NCI-H1930 (cell line): ENCODE measurements at regions not wholly inside any gene's neighbourhood (a gene's known extent, or its start where the extent isn't known, plus 50 kb on each side); places are given as distances from the start of the nearest gene placed in this dataset.
"Not testable (repeated sequence)": the region's sequence is repeated elsewhere in the genome, so short reads cannot be mapped to it uniquely, and the experiment has no call there.

Experiments
- DNase-seq, 2 experiments: peaks; one replicate each; lab custom pipeline; 2025; lab: John Stamatoyannopoulos, UW

DNA sequence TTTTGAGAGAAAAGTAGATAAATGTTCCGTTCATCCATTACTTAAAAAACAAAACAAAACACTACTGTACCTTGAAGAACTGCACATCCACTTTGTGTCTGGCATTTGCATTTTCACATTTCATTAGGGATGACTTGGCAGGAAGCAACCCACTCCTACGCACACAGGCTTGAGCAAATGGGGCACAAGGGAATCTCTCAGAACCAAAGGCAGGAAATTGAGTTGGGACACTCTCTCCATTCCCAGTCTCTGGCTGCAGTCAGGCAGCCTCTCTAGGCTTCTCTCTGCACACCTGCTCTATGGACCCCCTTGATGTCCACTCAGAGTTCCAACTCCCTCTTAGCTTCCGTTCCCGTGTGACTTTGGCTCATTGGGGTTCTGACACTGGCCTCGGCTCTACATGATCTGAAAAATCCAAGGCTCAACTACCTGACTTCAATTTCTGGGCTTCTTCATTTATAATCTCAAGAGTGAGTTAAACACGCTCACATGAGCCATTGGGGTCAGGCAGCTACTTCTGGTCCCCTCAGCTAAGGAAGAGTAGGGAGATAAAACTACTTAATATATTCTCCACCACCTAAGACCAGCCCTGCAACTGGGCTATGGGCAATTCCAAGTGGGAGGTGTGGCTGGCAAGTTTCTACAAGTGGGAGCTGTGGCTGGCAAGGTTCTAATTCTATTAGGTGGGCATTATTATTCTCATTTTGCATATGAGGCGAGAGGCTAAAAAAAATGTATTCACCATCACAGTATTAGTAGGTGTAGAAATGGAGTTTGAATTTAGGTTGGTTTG is 251.9 kb downstream of the SOD2 start:
- DNase-seq, result no peak

DNA sequence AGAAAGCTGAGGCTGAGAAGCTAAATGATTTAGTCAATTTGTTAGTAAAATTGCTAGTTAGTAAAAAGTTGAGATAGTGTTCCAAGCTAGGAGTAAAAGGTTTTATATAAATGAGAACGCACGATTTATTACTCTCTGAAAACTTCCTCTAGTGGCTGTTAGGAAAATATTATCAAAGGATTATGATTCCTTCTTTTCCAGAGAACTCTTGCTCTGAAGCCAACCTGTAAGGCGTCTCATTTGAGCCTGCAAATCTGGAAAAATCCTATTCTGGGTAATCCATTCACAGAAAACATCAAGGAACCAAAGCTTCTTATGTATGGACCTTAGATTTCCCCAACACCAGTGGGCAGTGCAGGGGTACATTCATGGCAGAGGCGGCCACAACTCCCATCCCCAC is 252.7 kb downstream of the SOD2 start:
- DNase-seq, result no peak

DNA sequence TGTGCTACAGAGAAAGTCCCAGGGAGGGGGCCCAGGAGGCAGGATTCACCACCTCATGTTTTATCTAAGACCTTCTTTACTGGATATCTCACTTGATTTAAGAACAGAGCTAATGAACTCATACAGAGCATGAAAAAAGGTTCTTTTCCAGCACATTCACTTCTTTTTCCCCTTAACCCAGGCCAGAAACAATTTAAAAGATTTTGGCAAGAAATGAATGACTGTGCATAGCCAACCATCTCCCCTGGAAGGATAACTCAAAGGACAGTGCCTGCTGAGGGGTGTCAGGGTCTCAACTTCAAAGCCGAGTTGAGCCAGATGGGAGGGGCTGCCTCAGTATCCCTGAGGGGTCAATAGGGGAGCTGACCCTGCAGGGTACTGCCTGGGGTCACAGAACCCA is 253.4 kb downstream of the SOD2 start:
- no peak for DNase-seq

DNA sequence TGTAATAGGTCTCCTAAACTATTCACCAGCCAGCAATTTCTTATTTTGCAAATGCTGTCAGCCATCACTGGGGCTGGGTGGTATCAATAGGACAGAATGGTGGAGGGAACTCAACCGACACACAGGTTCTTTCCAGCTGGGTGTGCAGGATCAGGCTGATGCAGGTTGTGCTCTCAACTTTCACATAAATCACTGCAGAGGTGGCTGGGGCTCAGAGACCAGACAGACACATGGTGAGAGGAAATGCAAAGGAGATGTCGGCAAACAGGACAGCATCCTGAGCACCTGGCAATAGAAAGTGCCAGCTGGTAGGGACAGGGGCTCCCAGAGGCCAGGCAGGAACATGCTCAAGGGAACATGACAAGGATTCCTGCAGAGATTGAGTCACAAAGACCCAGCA is 254.9 kb downstream of the SOD2 start:
- DNase-seq, result no peak

DNA sequence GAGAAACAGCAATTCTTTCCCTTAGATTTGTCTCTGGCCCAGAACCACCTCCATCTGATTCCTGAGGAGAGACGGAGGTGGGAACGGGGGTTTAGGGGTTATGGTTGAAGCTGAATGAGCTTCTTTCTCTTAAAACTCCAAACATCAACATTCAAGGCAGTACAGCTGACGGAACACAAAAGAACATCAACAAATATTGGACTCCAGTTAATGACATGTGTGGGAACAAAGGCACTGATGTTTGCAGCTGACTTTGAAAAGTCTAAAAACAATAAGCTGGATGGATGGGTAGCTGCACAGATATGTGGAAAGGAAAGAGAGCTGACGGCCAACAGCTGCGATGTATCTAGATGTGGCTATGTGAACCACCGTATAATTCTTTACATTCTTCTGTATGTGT is 256.5 kb downstream of the SOD2 start:
- DNase-seq, result no peak

DNA sequence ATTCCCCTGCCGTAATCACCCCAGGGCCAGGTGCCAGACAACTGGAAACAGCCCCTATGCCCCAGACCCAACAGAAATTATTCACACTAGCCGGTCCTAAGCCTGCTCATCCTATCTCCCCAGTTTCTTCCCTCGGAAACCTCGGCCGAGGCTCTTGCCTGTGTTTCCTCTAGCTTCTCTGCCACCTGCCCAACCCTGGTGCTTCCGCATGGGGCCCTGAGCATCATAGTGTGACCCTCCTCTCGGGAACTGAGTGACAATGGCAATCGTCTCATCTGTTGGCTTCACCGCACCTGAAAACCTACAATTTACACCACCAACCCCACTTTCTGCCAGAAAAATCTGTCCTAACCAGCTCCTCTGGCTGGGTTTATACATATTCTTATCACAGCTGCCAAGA is 257.3 kb downstream of the SOD2 start:
- no peak for DNase-seq

DNA sequence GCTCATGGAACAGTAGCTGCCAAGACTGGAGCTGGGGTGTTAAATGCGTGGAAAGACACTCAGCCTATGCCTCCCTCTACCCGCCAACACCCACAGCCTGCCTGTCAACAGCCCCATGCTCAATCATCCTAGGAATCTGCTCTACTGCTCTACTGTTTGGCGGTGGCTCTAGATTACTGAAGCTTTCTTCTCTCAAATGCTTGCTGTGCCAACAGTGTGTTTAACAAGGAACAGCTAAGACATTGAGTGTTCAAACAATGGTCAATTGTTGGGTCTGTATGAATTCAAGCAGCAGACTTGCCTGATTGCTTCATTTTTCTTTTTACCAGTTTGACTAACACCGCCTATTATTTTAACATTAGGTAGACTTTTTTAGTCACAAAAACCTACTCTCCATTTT is 258.6 kb downstream of the SOD2 start:
- no peak for DNase-seq

DNA sequence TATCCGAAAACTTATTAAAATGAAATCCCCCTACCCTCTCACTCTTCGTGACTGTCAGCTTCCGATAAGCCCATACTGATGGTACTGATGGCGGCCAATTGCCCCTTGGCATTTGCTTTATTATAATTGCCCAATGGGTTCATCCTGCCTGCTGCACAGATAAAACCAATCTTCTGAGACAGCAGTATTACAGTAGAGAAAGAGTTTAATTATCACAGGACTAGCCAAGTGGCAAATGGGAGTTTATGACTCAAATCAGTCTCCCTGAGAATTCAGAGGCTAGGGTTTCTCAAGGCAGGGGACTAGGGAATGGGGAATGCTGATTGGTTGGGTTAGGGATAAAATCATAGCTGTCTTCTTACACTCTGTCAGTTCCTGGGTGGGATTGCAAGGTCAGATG is 259.5 kb downstream of the SOD2 start:
- DNase-seq, result no peak

DNA sequence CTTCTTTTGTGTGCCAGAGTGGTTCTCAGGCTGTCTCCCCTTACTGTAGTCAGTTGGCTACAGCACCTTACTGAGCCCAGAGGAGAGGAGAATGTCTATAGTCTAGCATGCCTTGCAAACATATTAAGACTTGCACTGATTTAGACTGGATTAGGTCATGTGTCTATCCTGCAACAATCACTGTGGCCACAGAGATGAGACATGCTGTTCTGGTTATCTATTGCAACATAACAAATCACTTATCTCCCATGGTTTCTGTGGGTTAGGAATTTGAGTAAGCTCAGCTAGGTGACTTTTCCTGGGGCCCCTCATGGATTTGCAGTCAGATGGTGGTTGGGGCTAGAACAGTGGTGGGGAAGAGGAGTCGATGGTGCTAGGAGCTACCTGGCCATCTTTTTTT is 261.3 kb downstream of the SOD2 start:
- DNase-seq, result no peak

DNA sequence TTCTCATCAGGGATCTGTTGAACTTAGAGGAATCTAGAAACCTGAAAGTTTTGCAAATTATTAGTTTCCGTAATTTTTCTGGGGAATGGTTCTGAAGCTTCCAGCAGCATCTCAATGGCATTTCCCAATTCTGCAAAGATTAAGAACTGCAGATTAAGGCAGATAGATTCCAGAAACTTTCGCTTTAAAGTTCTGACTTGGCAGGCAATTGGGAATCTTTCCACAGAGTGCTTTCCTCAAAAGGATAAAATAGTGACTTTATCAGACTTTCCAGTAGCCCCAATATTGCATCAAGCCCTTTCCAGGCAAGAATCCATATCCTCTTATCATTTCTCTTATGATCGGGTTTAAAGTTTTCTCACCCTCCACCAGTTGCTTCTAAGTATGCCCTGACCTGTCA is 261.1 kb downstream of the FNDC1 start:
- DNase-seq, result no peak

DNA sequence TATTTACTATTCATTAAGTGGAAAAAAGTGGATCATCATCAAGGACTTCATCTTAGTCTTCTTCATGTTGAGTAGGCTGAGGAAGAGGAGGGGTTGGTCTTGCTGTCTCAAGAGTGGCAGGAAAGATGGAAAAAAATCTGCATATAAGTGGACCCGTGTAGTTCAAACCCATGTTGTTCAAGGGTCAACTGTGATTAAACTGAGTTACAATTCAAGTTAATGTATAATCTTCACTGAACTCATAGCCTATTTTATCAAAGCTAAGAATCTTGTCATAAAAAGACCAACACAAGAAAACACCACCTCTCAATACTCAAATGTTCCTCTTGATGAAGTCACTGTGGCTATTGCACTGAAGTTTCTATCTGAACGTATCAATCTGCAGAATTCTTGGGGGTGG is 260.2 kb downstream of the FNDC1 start:
- DNase-seq, result no peak

DNA sequence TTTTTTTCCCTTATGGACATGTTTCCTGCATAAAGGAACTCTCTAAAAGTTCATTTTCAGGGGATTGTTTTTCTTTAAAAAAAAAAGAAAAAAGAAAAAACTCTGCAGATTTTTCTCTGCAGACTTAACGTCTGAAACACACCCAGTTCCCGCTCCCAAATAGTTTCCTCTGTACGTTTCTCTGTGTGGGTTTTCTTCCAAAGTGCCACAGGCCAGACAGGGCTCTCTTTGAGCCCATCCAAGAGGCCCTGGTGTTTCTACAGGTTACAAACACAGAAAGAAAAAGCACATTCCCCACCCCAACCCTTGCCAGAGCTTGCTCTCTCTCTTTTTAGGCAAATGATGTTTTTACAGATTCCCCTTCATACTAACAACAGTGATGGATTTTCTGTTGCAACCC is 258.6 kb downstream of the FNDC1 start:
- DNase-seq, result no peak

DNA sequence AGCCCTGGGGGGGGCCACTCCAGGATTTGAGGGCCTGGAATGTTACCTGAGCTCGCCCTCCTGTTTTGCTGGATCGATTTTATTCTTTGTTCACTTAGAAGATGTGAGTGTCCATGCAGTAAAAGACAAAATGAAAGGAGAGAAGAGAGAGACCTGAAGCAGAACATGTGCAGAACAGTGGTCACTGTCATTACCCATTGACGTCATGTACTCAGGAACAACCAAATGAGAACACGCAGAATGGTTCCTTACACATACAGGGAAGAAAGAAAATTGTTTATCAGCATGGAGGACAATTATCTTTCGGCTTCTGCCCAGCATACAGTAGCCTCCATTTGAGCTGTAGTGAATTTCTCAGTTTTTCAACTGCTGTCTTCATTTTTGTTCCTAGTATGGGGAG is 258.1 kb downstream of the FNDC1 start:
- DNase-seq, result no peak

DNA sequence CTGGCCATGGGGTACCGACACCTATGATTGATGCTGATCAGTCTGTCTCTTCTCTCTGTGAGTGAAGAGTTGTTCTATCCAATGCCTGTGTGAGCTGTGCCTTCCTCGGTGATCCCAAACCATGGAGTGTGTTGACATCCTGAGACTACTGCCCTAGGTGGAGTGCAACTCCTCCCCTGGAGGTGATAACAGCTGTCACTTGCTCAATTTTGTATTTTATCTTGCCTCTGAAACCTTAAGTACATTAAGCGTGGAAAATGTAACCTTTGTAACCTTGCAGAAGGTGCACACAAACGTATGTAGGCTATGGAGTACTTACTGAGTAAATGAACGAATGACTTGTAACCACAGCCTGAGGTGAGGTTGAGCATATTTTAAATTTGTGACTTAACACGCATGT is 256.2 kb downstream of the FNDC1 start:
- DNase-seq, result no peak

DNA sequence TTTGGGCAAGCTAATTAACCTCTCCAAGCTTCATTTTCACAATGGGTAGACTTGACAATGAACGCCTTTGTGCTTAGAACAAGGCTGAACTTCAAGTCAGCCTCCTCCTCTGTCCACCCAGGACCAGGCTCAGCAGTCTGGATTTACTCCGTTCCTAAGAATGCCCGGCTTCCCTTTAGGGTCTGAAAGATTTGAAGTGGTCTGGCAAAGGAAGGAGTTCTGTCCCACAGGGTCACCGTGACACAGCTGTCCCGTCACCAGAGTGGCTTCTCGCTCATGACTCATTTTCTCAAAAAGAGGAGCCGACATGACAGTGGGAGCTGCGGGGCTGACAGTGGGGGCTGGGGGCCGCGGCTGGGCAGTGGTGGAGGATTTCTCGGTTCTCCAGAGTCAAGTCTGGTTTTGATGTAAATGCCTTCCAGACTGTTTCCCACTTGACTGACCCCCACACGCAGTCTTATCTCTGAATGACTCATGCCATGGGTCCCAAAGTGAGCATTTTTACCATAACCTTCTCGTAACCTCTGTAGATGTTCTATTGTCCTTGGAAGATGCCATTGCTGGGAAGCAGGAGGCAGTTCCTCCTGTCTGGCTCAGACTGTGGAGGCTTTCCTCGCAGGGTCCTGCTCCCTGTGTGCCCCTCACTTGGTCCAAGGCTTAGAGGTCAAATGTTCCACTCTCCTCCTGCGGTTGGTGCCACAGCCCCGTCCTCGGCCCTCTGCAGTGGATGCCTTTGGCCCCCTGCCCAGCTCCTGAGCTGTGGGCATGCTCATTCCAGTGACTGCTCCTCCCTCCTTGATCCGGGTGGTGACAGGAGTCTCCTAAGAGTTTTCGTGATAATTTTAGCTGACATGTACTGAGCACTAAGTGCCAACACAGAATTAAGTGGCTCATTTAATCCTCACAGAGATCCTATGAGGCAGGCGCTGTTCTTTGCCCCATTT is 253.1 kb downstream of the FNDC1 start:
- no peak for DNase-seq

DNA sequence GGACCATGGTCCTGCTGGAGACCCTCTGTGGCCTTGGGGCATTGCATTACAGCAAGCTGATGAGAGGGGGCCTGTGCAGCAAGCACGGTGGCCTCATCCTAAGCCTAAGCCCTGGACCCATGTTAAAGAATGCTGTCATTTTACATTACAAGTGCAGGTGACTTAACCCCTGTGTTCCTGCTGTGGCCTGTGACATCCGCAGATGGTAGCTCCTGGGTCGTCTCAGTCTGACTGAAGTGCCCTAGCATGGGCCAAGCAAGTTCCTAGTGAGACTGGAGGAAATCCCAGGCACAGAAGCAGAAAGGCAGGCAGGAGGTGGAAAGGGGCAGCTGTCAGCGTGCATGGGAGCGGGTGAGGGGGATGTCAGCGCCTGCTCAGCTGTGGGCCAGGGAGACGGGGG is 252.4 kb downstream of the FNDC1 start:
- no peak for DNase-seq

DNA sequence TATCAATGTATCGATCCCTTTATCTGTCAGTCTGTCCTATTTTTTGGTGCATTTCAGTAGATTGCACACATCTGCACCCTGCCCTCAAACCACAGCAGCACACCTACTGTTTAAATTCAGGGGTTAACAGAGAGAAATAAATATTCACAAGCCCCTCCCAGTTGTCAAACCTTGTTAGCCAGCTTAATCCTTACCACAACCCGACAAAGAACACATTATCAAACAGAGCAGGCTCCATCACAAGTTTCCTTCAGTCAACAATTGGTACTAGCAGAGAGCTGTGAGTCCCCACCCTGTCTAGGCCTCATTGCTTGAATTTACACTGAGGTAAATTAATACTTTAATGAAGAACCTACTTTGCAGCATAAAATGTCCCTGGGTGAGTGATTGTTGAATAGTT is 249.8 kb downstream of the FNDC1 start:
- DNase-seq, result no peak

DNA sequence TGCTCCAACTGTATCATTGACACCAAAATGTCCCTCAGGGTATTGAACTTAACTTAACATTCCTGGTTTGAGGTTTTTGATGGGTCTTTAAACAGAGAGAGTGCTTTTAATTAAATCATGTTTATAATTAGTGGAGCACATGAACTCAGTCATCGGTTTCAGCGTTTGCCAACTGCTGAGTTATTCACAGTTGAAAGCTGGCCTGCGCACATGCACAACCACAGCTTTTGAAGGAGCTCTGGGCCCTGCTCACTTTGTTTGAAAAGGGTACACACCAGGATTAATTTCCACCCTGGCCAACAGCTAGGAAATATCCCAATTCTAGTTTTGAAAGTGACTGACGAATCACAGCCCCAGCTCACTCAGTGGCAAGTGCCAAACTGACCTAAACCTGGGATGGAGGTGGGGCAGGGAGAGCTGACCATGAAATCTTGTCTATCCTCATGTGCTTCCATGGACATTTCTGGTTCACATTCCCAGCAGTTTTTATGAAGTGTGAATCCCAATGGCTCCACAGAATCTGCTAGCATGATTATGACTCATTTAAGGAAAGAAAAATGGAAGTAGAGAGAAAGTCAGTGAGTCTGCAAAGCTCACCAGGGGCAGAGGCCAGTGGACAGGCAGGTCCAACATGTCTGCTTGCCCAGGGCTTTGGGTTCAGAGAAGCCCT is 247.8 kb downstream of the FNDC1 start:
- DNase-seq, result no peak

DNA sequence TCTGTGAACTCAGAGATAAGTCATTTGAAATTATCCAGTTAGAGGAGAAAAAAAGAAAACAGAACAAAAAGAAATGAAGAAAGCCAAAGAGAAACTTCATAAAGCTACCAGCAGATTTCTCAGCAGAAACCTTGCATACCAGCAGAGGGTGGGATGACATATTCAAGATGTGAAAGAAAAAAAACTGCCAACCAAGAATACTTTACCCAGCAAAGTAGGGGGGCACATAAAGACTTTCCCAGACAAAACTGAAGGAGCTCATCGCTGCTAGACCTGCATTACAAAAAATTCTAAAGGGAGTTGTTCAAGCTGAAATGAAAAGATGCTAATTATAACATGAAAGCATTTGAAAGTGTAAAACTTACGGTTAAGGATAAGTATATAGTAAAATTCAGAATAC is 246.3 kb downstream of the FNDC1 start:
- DNase-seq, result no peak

DNA sequence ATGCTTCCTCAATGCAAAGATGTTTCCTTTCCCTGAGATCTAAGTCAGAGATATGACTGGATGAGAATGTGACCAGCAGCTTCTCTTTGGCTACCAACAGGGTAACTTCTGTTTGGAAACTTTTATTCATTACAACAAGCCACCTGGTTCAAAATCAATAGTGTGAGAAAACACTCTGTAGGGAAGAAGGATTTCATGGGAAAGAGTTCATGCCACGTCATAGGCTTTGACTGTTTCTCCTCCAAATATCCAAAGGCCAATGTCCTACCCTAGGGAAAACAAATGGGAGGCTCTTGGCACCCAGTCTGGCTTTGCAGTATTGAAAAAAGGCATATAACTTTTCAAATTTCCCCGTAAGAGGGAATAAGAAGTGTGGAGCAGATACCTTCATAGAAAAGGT is 245.5 kb downstream of the FNDC1 start:
- DNase-seq, result no peak

DNA sequence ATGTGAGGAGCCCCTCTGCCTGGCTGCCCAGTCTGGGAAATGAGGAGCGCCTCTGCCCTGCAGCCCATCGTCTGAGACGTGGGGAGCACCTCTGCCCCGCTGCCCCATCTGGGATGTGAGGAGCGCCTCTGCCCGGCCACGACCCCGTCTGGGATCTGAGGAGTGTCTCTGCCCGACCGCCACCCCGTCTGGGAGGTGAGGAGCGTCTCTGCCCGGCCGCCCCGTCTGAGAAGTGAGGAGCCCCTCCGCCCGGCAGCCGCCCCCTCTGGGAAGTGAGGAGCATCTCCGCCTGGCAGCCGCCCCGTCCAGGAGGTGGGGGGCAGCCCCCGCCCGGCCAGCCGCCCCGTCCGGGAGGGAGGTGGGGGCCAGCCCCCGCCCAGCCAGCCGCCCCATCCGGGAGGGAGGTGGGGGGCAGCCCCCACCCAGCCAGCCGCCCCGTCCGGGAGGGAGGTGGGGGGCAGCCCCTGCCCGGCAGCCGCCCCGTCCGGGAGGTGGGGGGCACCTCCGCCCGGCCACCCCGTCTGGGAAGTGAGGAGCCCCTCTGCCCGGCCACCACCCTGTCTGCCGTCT is 238.1 kb downstream of the FNDC1 start:
- DNase-seq, result not testable (repeated sequence)

DNA sequence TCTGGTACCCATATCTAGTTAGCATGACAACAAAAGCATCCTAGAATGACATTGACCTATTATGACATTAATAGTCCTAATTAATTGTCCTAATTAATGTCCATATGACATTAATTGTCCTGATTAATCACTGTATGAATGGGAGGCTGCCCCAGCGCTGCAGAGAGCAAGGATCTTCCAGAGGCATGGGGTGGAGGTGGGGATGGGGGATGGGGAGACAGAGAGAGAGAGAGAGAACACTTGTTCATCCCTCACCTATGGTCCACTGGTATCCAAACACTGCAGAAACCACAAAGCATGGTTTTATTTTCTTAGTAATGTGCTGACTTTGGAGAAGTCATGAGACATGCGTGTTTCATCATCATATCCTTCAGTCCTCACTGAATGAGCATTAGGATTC is 235.1 kb downstream of the FNDC1 start:
- DNase-seq, result no peak
